HCT116 (cell line): ENCODE measurements at regions not wholly inside any gene's neighbourhood (a gene's known extent, or its start where the extent isn't known, plus 50 kb on each side); places are given as distances from the start of the nearest gene placed in this dataset.

Source experiments
- ATAC-seq: fragments of 200-7000 bp; cut with Tn5 transposase; 2 replicates; pipeline ENCODE4 v1.9.1; 2020; ENCODE audit warnings: mild to moderate bottlenecking, moderate library complexity
- BruUV-seq: library from RNA; stranded (reverse); fragments of 400-500 nt; replicated peaks from 2 replicates; lab custom pipeline; 2021; lab: Mats Ljungman, UMichigan
- CTCF ChIA-PET: fragments of 300-600 bp; sonication (Branson Sonifier 250); formaldehyde crosslinking; loops from one replicate; lab custom pipeline; 2021; ENCODE audit warnings: antibody characterized with exemption; lab: Charles Lee
- POLR2A ChIA-PET: fragments of 300-600, 350-600 bp; sonication (Branson Sonifier 250); formaldehyde crosslinking; loops from one replicate; lab custom pipeline; 2021; ENCODE audit warnings: antibody characterized with exemption; lab: Charles Lee
- RAD21 ChIA-PET, 2 experiments: fragments of 300-600 bp; sonication (Branson Sonifier 250); formaldehyde crosslinking; loops; one replicate each; lab custom pipeline; 2023; ENCODE audit warnings: low total read pairs in 2 of 2; ENCODE audit not compliant: uncharacterized antibody in 2 of 2, unreplicated experiment in 2 of 2, low non-redundant PET in 1 of 2; lab: Charles Lee
- DNase-seq: peaks from one replicate; pipeline ENCODE4 v3.0.0-alpha.2; 2010; ENCODE audit warnings: low read depth, low spot score
- H2AFZ ChIP-seq: fragments of 200-600 bp; shearing (Covaris generic), sonication (generic); 2 replicates; pipeline ENCODE4 v1.6.1; 2017; ENCODE audit warnings: low read depth, mixed run types, mixed read lengths, antibody characterized with exemption, low read length; ENCODE audit not compliant: poor library complexity, severe bottlenecking
- H3K27ac ChIP-seq: 2 replicates; pipeline ENCODE4 v1.5.1; 2012; ENCODE audit warnings: low read depth, low read length
- H3K27me3 ChIP-seq: fragments of 200-600 bp; sonication (generic); 2 replicates; pipeline ENCODE4 v1.6.1; 2016; ENCODE audit warnings: mixed run types, low read length, mixed read lengths; ENCODE audit not compliant: insufficient read depth
- H3K36me3 ChIP-seq, 2 experiments: fragments of 200-500 bp in 1 of 2; fragments of 200-600 bp in 1 of 2; sonication (Bioruptor generic) in 1 of 2; sonication (generic) in 1 of 2; 2 replicates each; pipeline versions ENCODE4 v1.5.1 to v1.6.1; 2014 to 2016; ENCODE audit warnings: low read length in 2 of 2, inconsistent platforms in 1 of 2, mixed read lengths in 1 of 2, mixed run types in 1 of 2; ENCODE audit not compliant: insufficient read depth in 2 of 2, control insufficient read depth in 1 of 2
- H3K4me1 ChIP-seq, 2 experiments: fragments of 200-600 bp in 1 of 2; sonication (generic) in 1 of 2; 2 replicates each; pipeline versions ENCODE4 v1.5.1 to v1.6.1; 2012 to 2017; ENCODE audit warnings: low read length in 2 of 2, inconsistent platforms in 1 of 2, mild to moderate bottlenecking in 1 of 2, mixed read lengths in 1 of 2, mixed run types in 1 of 2, moderate library complexity in 1 of 2; ENCODE audit not compliant: insufficient read depth in 2 of 2, control insufficient read depth in 1 of 2
- H3K4me2 ChIP-seq: fragments of 200-600 bp; sonication (generic); 2 replicates; pipeline ENCODE4 v1.6.1; 2017; ENCODE audit warnings: mixed run types, low read length, mixed read lengths
- H3K4me3 ChIP-seq, 2 experiments: fragments of 200-600 bp in 1 of 2; sonication (generic) in 1 of 2; replicated peaks in 1 of 2; 2 replicates each; pipeline ENCODE4 v1.5.1; 2011 to 2016; ENCODE audit warnings: low read length in 2 of 2, control low read depth in 1 of 2, low read depth in 1 of 2, mild to moderate bottlenecking in 1 of 2, mixed read lengths in 1 of 2, mixed run types in 1 of 2
- H3K79me2 ChIP-seq: fragments of 200-600 bp; sonication (generic); 2 replicates; pipeline ENCODE4 v1.6.1; 2017; ENCODE audit warnings: mild to moderate bottlenecking, mixed run types, low read length, moderate library complexity, mixed read lengths; ENCODE audit not compliant: insufficient read depth
- H3K9ac ChIP-seq: fragments of 200-600 bp; sonication (generic); 2 replicates; pipeline ENCODE4 v1.6.1; 2016; ENCODE audit warnings: low read length, mixed read lengths
- H3K9me2 ChIP-seq: fragments of 200-600 bp; sonication (generic), shearing (Covaris generic); 2 replicates; pipeline ENCODE4 v1.6.1; 2017; ENCODE audit warnings: mixed run types, mild to moderate bottlenecking, moderate library complexity; ENCODE audit not compliant: insufficient read depth
- H3K9me3 ChIP-seq, 2 experiments: fragments of 200-500 bp in 1 of 2; fragments of 200-600 bp in 1 of 2; sonication (Bioruptor generic) in 1 of 2; sonication (generic) in 1 of 2; 2 replicates each; pipeline ENCODE4 v1.6.1; 2014 to 2017; ENCODE audit warnings: low read length in 2 of 2, mixed read lengths in 2 of 2, inconsistent platforms in 1 of 2, low read depth in 1 of 2, mild to moderate bottlenecking in 1 of 2, mixed run types in 1 of 2, moderate library complexity in 1 of 2; ENCODE audit not compliant: control insufficient read depth in 1 of 2, insufficient read depth in 1 of 2
- H4K20me1 ChIP-seq: fragments of 200-600 bp; sonication (generic), shearing (Covaris generic); 2 replicates; pipeline ENCODE4 v1.6.1; 2017; ENCODE audit warnings: mixed run types, mild to moderate bottlenecking, moderate library complexity; ENCODE audit not compliant: insufficient read depth
- ATF3 ChIP-seq: IDR thresholded peaks from 2 replicates; pipeline ENCODE4 v1.6.1; 2012
- CBX3 ChIP-seq: IDR thresholded peaks from 2 replicates; pipeline ENCODE4 v1.6.1; 2012; ENCODE audit warnings: low read depth
- EGR1 ChIP-seq: IDR thresholded peaks from 2 replicates; pipeline ENCODE4 v1.6.1; 2012; ENCODE audit warnings: low read depth
- ELF1 ChIP-seq: IDR thresholded peaks from 2 replicates; pipeline ENCODE4 v1.6.1; 2012; ENCODE audit warnings: low read depth, borderline replicate concordance
- EZH2 ChIP-seq: fragments of 200-600 bp; sonication (generic); IDR thresholded peaks from 2 replicates; pipeline ENCODE4 v1.6.1; 2017; ENCODE audit warnings: antibody characterized with exemption, mixed run types
- JUND ChIP-seq: IDR thresholded peaks from 2 replicates; pipeline ENCODE4 v1.6.1; 2012
- MAX ChIP-seq: IDR thresholded peaks from 2 replicates; pipeline ENCODE4 v1.6.1; 2012
- POLR2A ChIP-seq: IDR thresholded peaks from 2 replicates; pipeline ENCODE4 v1.7.0; 2011; ENCODE audit warnings: borderline replicate concordance; ENCODE audit not compliant: insufficient read depth, insufficient read length; ENCODE audit errors: extremely low read depth
- POLR2AphosphoS5 ChIP-seq: IDR thresholded peaks from 2 replicates; pipeline ENCODE4 v1.6.1; 2011; ENCODE audit warnings: mild to moderate bottlenecking, low read depth, low read length, moderate library complexity
- RAD21 ChIP-seq: IDR thresholded peaks from 2 replicates; pipeline ENCODE4 v1.6.1; 2012; ENCODE audit warnings: low read depth, mild to moderate bottlenecking
- REST ChIP-seq: IDR thresholded peaks from 2 replicates; pipeline ENCODE4 v1.6.1; 2012; ENCODE audit warnings: low read depth
- SIN3A ChIP-seq: IDR thresholded peaks from 2 replicates; pipeline ENCODE4 v1.6.1; 2012; ENCODE audit warnings: low read depth
- SP1 ChIP-seq: IDR thresholded peaks from 2 replicates; pipeline ENCODE4 v1.6.1; 2012; ENCODE audit warnings: low read depth
- TCF7L2 ChIP-seq: IDR thresholded peaks from 2 replicates; pipeline ENCODE4 v1.7.0; 2011; ENCODE audit warnings: borderline replicate concordance, inconsistent platforms; ENCODE audit not compliant: insufficient read depth, insufficient read length; ENCODE audit errors: extremely low read depth
- ZNF274 ChIP-seq: fragments of 200-500 bp; sonication (Bioruptor generic); IDR thresholded peaks from 2 replicates; pipeline ENCODE4 v1.6.1; 2014; ENCODE audit warnings: mild to moderate bottlenecking, low read depth, low read length, inconsistent platforms
- intact Hi-C: fragments of 100-400 bp; cut with micrococcal nuclease; formaldehyde crosslinking; loops from 2 replicates; pipeline ENCODE4 v1.10.0; 2022

- Histone ChIP-seq H3K4me1 (no peaks in the 10 kb centered on the region), H3K27ac (no peak overlapping the region), H3K4me2 (no peak overlapping the region), H3K9me2 (no peaks in the 10 kb centered on the region), H3K9me3 (no peaks in the 10 kb centered on the region), H3K27me3 (no peaks in the 10 kb centered on the region), H2AFZ (no peak overlapping the region), H3K9ac (no peak overlapping the region), H3K4me3 (no peak overlapping the region), H3K36me3 (no peaks in the 10 kb centered on the region), H4K20me1 (no peaks in the 10 kb centered on the region), H3K79me2 (no peaks in the 10 kb centered on the region)
- TF ChIP-seq ATF3 (no peak), ELF1 (no peak), POLR2A (no peak)
- no TSS peak for BruUV-seq
- ChIA-PET RAD21 (no interaction called here), POLR2A (no interaction called here), CTCF (no interaction called here)
- intact Hi-C loops, result no loop called here
- ATAC-seq (no peak), DNase-seq (no peak)
Measured at GRCh38 chr1:81607924-81608323, 192.8 kb upstream of the ADGRL2 start.

GRCh38 chr1:81607086-81607485 is 193.6 kb upstream of the ADGRL2 start:
- no peak for TF ChIP-seq MAX
- TF ChIP-seq RAD21, result no peak
- TF ChIP-seq SIN3A, result no peak
- no peak for TF ChIP-seq REST
- no peak for TF ChIP-seq EZH2
- TF ChIP-seq ZNF274, result no peak
- no peak for TF ChIP-seq SP1
- TF ChIP-seq JUND, result no peak
- no peak for TF ChIP-seq EGR1
- no peak for TF ChIP-seq POLR2AphosphoS5
- TF ChIP-seq CBX3, result no peak
- no peak for TF ChIP-seq TCF7L2
- no peaks in the 10 kb centered on the region for H3K27me3 ChIP-seq
- ATAC-seq (no peak), DNase-seq (no peak)
- H3K36me3 ChIP-seq, result no peaks in the 10 kb centered on the region
- no peaks in the 10 kb centered on the region for H3K79me2 ChIP-seq
- H3K9ac ChIP-seq, result no peak overlapping the region
- H3K4me1 ChIP-seq, result no peaks in the 10 kb centered on the region
- no peak overlapping the region for H3K4me3 ChIP-seq
- no peak overlapping the region for H3K27ac ChIP-seq
- no TSS peak for BruUV-seq
- RAD21 ChIA-PET, result no interaction called here
- no peaks in the 10 kb centered on the region for H3K9me3 ChIP-seq
- POLR2A ChIA-PET, result no interaction called here
- CTCF ChIA-PET, result no interaction called here
- intact Hi-C loops, result no loop called here
- no peaks in the 10 kb centered on the region for H3K9me2 ChIP-seq
- H4K20me1 ChIP-seq, result no peaks in the 10 kb centered on the region
- H2AFZ ChIP-seq, result no peak overlapping the region
- no peak overlapping the region for H3K4me2 ChIP-seq
